NCI-H2029 treated with DMSO at 0.1 percent for 48 hours (cell line): ENCODE measurements at regions not wholly inside any gene's neighbourhood (a gene's known extent, or its start where the extent isn't known, plus 50 kb on each side); places are given as distances from the start of the nearest gene placed in this dataset.
"Not testable (repeated sequence)": the region's sequence is repeated elsewhere in the genome, so short reads cannot be mapped to it uniquely, and the experiment has no call there.

Experiments used
- DNase-seq: peaks from one replicate; lab custom pipeline; 2025; lab: John Stamatoyannopoulos, UW

DNA sequence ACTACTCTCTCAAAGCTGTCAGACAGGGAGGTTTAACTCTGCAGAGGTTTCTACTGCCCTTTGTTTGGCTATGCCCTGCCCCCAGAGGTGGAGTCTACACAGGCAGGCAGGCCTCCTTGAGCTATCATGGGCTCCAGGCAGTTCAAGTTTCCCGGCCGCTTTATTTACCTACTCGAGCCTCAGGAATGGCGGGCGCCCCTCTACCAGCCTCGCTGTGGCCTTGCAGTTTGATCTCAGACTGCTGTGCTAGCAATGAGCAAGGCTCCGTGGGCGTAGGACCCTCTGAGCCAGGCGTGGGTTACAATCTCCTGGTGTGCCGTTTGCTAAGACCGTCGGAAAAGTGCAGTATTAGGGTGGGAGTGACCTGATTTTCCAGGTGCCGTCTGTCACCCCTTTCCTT lies 124.3 kb downstream of the PTCHD1 start:
- not testable (repeated sequence) for DNase-seq

DNA sequence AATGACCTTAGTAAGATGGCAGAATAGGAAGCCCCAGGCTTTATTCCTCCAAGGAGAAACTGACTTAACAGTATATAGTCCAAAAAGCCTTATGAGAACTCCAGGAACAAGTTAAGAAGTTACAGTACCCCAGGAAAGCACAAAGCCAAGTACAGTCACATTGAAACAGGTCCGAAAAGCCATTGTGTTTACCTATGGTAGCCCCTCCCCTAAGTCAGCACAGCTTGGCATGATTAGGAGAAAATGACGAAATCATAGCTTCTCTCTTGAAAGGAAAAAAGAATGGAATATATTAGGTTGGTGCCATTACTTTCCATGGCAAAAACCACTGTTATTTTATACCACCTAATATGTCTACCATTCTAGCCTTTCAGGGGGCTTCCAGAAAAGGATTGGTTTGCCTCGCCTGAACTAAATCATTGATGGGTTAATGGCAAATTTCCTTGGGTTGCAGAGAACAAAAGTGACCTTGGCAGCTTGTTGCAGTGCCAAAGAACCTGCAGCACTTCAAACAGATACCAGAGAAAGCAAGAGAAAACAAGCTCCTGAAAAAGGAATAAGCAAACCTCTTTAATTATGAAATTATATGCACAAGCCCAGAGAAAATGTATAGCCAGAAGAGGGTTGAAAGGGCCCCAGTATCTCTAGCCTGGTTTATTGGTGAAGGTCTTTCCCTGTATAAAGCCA lies 130.6 kb downstream of the PTCHD1 start:
- no peak for DNase-seq

DNA sequence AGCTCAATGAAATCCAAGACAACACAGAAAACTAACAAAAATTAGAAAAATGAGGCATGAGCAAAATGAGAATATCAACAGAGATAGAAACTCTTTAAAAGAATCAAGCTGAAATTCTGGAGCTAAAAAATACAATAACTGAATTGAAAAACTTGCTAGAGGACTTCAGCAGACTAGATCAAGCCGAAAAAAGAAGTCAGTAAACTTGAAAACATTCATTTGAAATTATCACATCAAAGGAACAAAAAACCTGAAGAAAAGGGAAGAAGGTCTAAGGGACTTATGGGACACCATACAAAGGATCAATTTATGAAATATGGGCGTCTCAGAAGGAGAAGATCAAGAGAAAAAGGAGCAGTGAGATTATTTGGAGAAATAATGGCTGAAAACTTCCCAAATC lies 131.3 kb downstream of the PTCHD1 start:
- no peak for DNase-seq

DNA sequence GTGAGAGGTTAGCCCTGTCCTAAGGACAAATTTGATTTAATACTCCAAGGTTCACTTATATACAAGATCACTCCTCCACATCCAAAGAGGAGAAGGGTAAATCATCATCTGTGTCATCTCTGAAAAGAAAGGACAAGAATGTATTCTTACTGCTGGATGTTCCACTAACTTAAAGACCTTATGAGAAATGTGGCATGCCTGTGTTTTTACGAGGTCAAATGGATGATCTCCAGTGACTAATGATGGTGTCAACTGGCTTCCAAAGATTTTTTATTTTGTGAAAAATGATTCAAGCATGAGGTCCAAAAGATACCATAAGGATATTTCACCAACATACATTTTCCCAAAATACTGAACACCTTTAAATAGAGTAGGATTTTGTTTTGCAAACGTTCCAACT lies 143.4 kb downstream of the PTCHD1 start:
- DNase-seq: no peak

GRCh38 chrX:23478561-23478960 lies 143.9 kb downstream of the PTCHD1 start:
- DNase-seq: no peak

GRCh38 chrX:23482561-23482960 lies 147.9 kb downstream of the PTCHD1 start:
- no peak for DNase-seq

DNA sequence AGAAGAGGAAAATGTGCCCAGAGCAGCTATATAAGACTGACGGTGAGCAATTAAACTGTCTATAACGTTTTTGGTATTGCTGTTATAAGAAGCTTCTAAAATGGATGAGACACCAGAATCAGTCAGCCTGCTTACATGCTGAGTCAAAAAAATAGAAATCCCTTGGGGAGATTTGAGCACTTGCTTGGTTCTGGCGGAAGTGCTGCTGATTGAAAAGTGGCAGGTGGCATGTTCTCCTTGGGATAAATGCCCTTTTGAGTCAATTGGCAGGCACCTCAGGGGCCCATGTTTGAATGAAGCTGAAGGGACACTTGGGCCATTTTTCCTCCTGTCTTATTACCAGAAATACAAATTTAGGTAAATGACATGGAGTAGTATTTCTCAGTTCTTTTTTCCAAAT lies 148.7 kb downstream of the PTCHD1 start:
- DNase-seq: no peak

DNA sequence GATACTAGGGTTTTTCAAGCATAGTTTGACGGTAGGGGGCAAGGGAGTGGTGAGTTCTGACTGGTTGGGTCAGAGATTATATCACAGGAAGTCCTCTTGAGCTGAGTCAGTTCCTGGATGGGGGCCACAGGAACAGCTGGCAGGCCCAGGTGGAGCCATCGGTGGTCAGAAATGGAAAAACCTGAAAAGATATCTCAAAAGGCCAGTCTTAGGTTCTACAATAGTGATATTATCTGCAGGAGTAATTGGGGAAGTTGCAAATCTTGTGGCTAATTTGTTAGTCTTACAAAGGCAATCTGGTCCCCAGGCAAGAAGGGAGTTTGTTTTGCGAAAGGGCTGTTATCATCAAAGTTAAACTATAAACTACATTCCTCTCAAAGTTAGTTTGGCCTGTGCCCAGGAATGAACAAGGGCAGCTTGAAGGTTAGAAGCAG lies 159.3 kb downstream of the PTCHD1 start:
- no peak for DNase-seq

DNA sequence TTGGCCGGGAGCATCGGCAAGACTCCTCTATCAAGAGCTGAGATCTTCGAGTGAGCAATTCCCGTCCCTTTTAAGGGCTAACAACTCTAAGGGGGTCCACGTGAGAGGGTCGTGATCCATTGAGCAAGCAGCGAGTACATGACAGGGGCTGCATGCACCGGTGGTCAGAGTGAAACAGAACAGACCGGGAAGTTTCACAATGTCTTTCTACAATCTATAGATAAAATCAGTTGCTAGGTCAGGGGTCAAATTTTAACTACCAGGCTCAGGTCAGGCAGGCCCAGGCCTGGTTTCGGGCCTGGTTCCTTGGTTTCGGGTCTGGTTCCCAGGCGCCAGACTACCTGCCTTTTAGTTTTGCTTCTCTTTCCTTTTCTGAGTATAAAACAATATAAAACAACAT lies 160.1 kb downstream of the PTCHD1 start:
- DNase-seq: no peak

- no peak for DNase-seq
Measured at GRCh38 chrX:23497919-23498318, 163.3 kb downstream of the PTCHD1 start.

DNA sequence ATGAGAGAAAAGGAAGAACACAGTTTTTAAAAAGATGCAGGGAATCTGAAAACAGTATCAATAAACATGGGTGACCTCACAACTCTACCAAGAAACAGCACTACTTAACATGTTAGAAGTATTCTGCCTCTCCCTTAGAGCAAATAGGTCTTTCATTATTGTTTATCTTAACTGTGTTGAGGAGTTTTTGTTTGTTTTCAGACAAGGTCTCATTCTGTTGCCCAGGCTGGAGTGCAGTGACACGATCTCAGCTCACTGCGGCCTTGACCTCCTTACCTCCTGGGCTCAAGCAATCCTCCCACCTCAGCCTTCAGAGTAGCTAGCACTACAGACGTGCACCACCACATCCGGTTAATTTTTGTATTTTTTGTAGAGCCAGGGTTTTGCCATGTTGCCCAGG lies 165.3 kb upstream of the PRDX4 start:
- no peak for DNase-seq

- peak; percentile 39 for DNase-seq
Measured at GRCh38 chrX:23503835-23504539, 163.3 kb upstream of the PRDX4 start.

- DNase-seq: no peak
Measured at GRCh38 chrX:23504540-23504884, 162.8 kb upstream of the PRDX4 start.

- no peak for DNase-seq
Measured at GRCh38 chrX:23504895-23505294, 162.4 kb upstream of the PRDX4 start.

DNA sequence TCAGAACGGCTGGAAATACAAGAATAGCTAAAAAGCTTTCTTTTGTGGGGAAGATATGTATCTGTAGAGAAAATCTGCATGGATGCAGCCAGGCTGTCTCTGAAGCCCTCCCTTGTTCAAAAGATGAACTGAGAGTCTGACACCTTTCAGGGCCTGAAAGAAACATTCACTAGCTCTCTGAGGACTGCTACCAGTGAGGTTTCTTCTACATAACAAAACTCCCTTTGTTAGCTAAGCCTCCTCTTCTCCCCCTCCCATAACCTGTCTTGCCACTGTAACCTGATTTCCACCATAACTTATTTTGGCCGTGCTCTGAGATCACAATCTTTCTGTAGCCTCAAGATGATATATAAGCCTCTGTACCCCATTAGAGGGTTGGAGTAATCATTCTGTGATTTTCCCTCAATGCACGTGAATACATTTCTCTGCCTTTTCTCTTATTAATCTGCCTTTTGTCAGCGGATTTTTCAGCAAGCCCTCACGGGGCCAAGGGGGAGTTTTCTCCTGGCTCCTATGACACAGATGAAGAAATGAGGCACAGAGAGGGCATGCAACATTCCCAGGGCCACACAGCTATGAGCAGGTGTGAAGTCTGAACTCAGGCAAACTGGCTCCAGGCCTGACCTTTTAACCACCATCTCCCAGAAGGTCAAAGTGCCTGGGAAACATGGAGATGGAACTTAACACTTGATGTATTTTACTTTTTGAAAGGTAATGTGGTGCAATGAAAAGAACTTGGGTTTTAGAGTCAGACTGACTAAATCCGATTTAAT lies 161.6 kb upstream of the PRDX4 start:
- DNase-seq: no peak

DNA sequence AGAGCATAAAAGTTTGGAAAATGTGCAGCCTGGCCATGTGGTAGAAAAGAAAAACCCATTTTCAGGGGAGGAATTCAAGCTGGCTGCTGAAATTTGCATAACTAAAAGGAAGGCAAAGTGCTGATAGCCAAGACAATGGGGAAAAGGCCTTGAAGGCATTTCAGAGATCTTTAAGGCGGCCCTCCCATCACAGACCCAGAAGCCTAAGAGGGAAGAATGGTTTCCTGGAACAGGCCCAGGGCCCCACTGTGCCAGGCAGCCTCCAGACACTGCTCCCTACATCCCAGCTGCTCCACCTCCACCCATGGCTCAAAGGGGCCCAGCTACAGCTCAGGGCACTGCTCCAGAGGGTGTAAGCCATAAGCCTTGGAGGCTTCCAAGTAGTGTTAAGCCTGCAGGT lies 158.0 kb upstream of the PRDX4 start:
- no peak for DNase-seq

GRCh38 chrX:23511793-23512192 lies 155.5 kb upstream of the PRDX4 start:
- peak; percentile 28 for DNase-seq

GRCh38 chrX:23513121-23513520 lies 154.2 kb upstream of the PRDX4 start:
- no peak for DNase-seq

DNA sequence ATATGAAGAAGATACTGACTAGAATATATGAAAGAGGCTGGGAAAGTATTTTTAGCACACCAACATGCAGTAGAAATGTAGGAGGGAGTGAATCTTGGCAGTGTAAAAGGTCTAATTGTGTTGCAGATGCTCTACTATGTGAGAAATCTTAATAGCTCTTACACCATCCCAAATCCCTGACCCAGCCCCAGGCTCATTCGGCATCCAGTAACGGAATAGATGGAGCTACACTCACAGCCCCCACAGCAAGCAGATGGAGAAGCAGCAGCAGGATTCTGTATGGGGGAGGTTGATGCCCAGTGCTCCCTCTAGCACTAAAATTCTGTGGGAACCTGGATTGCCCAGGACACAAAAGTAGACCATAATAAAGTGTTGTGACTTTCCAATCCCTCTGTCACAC lies 153.2 kb upstream of the PRDX4 start:
- no peak for DNase-seq

DNA sequence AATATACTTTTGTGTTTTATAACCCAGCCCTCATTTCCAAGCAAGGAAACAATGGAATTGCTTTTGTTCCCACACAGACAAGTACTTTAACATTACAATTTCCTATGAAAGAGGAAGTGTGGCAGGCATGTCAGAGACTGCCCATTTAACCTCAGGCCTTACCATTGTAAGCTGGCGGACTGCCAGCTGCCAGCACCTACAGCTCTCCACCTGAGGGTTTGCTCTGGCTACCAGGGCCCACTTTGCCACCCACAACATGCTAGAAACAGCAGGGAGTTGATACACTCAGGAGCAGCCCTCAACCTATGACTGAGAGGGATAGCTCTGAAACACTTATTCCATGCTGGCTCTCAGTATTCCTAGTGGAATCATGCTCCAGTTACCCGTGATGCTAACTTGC lies 152.3 kb upstream of the PRDX4 start:
- no peak for DNase-seq

DNA sequence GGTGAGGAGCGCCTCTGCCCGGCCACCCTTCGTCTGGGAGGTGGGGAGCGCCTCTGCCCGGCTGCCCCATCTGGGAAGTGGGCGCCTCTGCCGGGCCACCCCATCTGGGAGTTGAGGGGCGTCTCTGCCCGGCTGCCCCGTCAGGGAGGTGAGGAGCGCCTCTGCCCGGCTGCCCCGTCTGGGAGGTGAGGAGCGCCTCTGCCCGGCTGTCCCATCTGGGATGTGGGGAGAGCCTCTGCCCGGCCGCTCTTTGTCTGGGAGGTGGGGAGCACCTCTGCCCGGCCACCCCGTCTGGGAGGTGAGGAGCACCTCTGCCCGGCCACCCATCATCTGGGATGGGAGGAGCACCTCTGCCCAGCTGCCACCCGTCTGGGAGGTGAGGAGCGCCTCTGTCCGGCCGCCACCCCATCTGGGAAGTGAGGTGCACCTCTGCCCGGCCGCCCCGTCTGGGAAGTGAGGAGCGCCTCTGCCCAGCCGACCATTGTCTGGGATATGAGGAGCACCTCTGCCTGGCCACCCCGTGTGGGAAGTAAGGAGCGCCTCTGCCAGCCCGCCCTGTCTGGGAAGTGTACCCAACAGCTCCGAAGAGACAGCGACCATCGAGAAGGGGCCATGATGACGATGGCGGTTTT lies 144.2 kb upstream of the PRDX4 start:
- DNase-seq: not testable (repeated sequence)

DNA sequence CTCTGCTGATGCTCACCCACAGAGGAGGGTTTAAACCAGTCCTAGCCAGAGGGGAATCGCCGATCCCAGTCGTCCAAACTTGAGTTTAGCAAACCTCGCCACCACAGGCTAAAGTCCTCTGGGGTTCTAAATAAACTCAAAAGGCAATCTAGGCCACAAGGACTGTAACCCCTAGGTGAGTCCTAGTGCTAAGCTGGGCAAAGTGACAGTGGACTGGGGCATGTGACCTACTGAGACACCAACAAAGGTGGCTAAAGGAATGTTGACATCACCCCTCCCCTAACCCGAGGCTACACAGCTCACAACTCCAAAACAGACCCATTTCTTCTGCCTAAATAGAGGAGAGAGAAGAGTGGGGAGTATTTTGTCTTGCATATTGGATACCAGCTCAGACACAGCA lies 142.8 kb upstream of the PRDX4 start:
- no peak for DNase-seq

GRCh38 chrX:23525531-23525930 lies 141.8 kb upstream of the PRDX4 start:
- DNase-seq: no peak
